NCI-H1048 (cell line): ENCODE measurements at regions not wholly inside any gene's neighbourhood (a gene's known extent, or its start where the extent isn't known, plus 50 kb on each side); places are given as distances from the start of the nearest gene placed in this dataset.

ENCODE experiments used
- DNase-seq: peaks from one replicate; lab custom pipeline; 2025; lab: John Stamatoyannopoulos, UW

GRCh38 chr18:3358310-3358709 lies 91.7 kb upstream of the TGIF1 start:
- DNase-seq = no peak

- no peak for DNase-seq
Observed at GRCh38 chr18:3360211-3360610, 89.8 kb upstream of the TGIF1 start.

GRCh38 chr18:3367491-3368091 lies 82.4 kb upstream of the TGIF1 start:
- no peak for DNase-seq

GRCh38 chr18:3368193-3368592 lies 81.8 kb upstream of the TGIF1 start:
- DNase-seq = no peak

- DNase-seq = no peak
Observed at GRCh38 chr18:3379685-3380084, 70.3 kb upstream of the TGIF1 start.

GRCh38 chr18:3380384-3380961 lies 69.5 kb upstream of the TGIF1 start:
- no peak for DNase-seq

- DNase-seq = no peak
Observed at GRCh38 chr18:3383381-3383915, 66.5 kb upstream of the TGIF1 start.

GRCh38 chr18:3384664-3385563 lies 65.1 kb upstream of the TGIF1 start:
- DNase-seq = no peak

GRCh38 chr18:3388323-3388722 lies 61.6 kb upstream of the TGIF1 start:
- no peak for DNase-seq

- DNase-seq = no peak
Observed at GRCh38 chr18:3388980-3389379, 61.0 kb upstream of the TGIF1 start.

GRCh38 chr18:3389977-3390376 lies 60.0 kb upstream of the TGIF1 start:
- DNase-seq = no peak

- no peak for DNase-seq
Observed at GRCh38 chr18:3391704-3392466, 58.1 kb upstream of the TGIF1 start.

- no peak for DNase-seq
Observed at GRCh38 chr18:3392467-3392855, 57.5 kb upstream of the TGIF1 start.

GRCh38 chr18:3394648-3395047 lies 55.3 kb upstream of the TGIF1 start:
- no peak for DNase-seq

GRCh38 chr18:3395466-3395865 lies 54.5 kb upstream of the TGIF1 start:
- no peak for DNase-seq

- no peak for DNase-seq
Observed at GRCh38 chr18:3397031-3397750, 52.8 kb upstream of the TGIF1 start.

- DNase-seq = no peak
Observed at GRCh38 chr18:3397786-3398185, 52.2 kb upstream of the TGIF1 start.
